Spleen (tissue), 11 donors: ENCODE measurements at regions not wholly inside any gene's neighbourhood (a gene's known extent, or its start where the extent isn't known, plus 50 kb on each side); places are given as distances from the start of the nearest gene placed in this dataset.

Experiments
- DNase-seq: peaks from one replicate; pipeline ENCODE4 v3.0.0-alpha.2; 2020
- H3K27ac ChIP-seq, 8 donors: fragments of 200-600 bp; sonication (generic) in 7 of 8; 1 replicate in 4 of 8; 2 replicates in 4 of 8; pipeline versions ENCODE4 v1.5.0 to v1.8.0; 2016 to 2021; ENCODE audit warnings: inconsistent platforms in 4 of 8, mild to moderate bottlenecking in 4 of 8, moderate library complexity in 1 of 8
- H3K27me3 ChIP-seq, 7 donors: fragments of 200-600 bp; sonication (generic) in 6 of 7; replicated peaks in 1 of 7; 1 replicate in 4 of 7; 2 replicates in 3 of 7; pipeline versions ENCODE4 v1.5.0 to v1.8.0; 2016 to 2021; ENCODE audit warnings: inconsistent platforms in 3 of 7, mild to moderate bottlenecking in 1 of 7
- H3K36me3 ChIP-seq, 6 donors: fragments of 200-600 bp; sonication (generic) in 5 of 6; 1 replicate in 4 of 6; 2 replicates in 2 of 6; pipeline versions ENCODE4 v1.5.0 to v1.8.0; 2016 to 2021; ENCODE audit warnings: inconsistent platforms in 2 of 6
- H3K4me1 ChIP-seq, 6 donors: fragments of 200-600 bp; sonication (generic) in 5 of 6; 1 replicate in 3 of 6; 2 replicates in 3 of 6; pipeline versions ENCODE4 v1.5.0 to v1.8.0; 2016 to 2021; ENCODE audit warnings: inconsistent platforms in 3 of 6
- H3K4me3 ChIP-seq, 8 donors: fragments of 200-600 bp; sonication (generic) in 7 of 8; 1 replicate in 4 of 8; 2 replicates in 4 of 8; pipeline versions ENCODE4 v1.5.0 to v1.8.0; 2016 to 2021; ENCODE audit warnings: inconsistent platforms in 4 of 8, mild to moderate bottlenecking in 4 of 8, moderate library complexity in 2 of 8
- H3K9me3 ChIP-seq, 8 donors: fragments of 200-600 bp; sonication (generic) in 7 of 8; 1 replicate in 4 of 8; 2 replicates in 4 of 8; pipeline versions ENCODE4 v1.5.0 to v1.8.0; 2016 to 2021; ENCODE audit warnings: inconsistent platforms in 4 of 8
- POLR2A ChIP-seq, 3 donors: fragments of 450-650 bp; IDR thresholded peaks; one replicate each; pipeline ENCODE4 v1.5.1; 2017; ENCODE audit warnings: antibody characterized with exemption in 3 of 3, mild to moderate bottlenecking in 1 of 3
- POLR2AphosphoS5 ChIP-seq, 3 donors: sonication (generic); formaldehyde crosslinking; IDR thresholded peaks; one replicate each; pipeline ENCODE4 v1.5.1; 2017; ENCODE audit warnings: antibody characterized with exemption in 3 of 3
- WGBS, 5 donors: extraction: QIAGEN DNeasy Blood & Tissue Kit in 3 of 5; methylation state at CpG; one replicate each; pipeline versions ENCODE4 v1.1.5 to v1.1.7; 2013 to 2018; 5-methylcytosine and 5-hydroxymethylcytosine counted together
- intact Hi-C: fragments of 100-400 bp; cut with DNase I; formaldehyde crosslinking; loops from one replicate; pipeline ENCODE4 v1.15.0; 2023; ENCODE audit warnings: low total_unique reads
- TF ChIP-seq, protein P1 (sequence below), 11 experiments: fragments of 200-600 bp in 7 of 11; fragments of 450-650 bp in 4 of 11; sonication (generic) in 4 of 11; IDR thresholded peaks in 8 of 11; conservative IDR thresholded peaks in 3 of 11; 1 replicate in 7 of 11; 2 replicates in 4 of 11; pipeline versions ENCODE4 v1.4.0 to v1.8.0; 2016 to 2021; ENCODE audit warnings: antibody characterized with exemption in 11 of 11, inconsistent platforms in 4 of 11, mild to moderate bottlenecking in 1 of 11
- donor health status: healthy with polysubstance abuse.
- donor health status: DM: no; HTN: no; CAD: no; lungs with moderate emphysema.
- donor health status: DM: no; HTN: no; CAD: no.
- donor health status: Bipolar disorder and iron deficiency.
- donor health status: healthy.
- donor health status: DM: no; HTN: no; CAD: no.
- donor health status: DM: yes; HTN: yes; CAD: no.

DNA sequence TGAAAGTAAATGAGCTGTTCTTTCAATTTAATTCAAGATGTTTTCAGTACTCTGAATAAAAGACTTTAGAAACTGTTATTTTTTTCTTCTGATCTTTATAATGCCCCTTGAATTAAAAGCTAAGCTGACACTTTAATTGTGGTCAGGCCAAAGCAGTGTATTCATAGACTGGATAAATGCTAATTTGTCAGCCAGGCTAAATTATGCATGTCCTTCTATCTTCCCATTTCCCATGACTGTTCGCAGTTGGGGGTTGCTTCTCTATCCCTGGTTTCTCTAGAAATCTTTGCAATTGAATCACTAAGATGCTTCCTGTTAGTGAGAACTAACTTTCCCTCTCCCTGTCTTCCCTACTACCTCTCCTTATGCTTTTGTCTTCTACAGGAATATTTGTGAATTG, 396.2 kb downstream of the RFPL4B start:
- H3K4me1 ChIP-seq = no peaks in the 10 kb centered on the region
- H3K9me3 ChIP-seq = no peaks in the 10 kb centered on the region
- intact Hi-C loops = no loop called here
- no peak overlapping the region for H3K4me3 ChIP-seq
- no peak for TF ChIP-seq POLR2AphosphoS5 (IDR thresholded peaks at IDR 0.05)
- TF ChIP-seq, protein P1, sequence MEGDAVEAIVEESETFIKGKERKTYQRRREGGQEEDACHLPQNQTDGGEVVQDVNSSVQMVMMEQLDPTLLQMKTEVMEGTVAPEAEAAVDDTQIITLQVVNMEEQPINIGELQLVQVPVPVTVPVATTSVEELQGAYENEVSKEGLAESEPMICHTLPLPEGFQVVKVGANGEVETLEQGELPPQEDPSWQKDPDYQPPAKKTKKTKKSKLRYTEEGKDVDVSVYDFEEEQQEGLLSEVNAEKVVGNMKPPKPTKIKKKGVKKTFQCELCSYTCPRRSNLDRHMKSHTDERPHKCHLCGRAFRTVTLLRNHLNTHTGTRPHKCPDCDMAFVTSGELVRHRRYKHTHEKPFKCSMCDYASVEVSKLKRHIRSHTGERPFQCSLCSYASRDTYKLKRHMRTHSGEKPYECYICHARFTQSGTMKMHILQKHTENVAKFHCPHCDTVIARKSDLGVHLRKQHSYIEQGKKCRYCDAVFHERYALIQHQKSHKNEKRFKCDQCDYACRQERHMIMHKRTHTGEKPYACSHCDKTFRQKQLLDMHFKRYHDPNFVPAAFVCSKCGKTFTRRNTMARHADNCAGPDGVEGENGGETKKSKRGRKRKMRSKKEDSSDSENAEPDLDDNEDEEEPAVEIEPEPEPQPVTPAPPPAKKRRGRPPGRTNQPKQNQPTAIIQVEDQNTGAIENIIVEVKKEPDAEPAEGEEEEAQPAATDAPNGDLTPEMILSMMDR (IDR thresholded peaks at IDR 0.05 in 8 of 11, conservative IDR thresholded peaks at IDR 0.05 in 3 of 11) = no peak
- no peak for TF ChIP-seq POLR2A (IDR thresholded peaks at IDR 0.05)
- no peaks in the 10 kb centered on the region for H3K27me3 ChIP-seq
- no peaks in the 10 kb centered on the region for H3K36me3 ChIP-seq
- no peak for DNase-seq
- 86 to 97% (median 92%) methylated on average over 1 of the region's 1 CpG for WGBS, 5 donors
- no peak overlapping the region for H3K27ac ChIP-seq

DNA sequence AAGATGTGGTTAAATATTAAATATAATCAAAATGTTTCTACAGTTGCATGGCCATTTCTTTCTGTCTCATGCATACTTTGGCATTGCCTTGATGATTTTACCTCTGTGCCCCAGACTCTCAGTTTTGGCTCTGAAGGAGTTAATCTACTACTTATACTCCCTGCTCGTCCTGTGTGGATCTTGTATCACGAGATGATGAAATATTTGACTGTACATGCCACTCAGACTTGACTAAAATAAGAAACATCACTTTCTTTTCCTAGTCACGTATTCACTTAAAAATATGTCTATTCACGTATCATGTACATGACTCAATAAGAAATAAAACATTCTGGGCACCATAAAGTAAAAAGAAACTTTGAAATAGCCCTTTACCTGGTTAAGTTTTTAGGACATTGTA, 397.7 kb downstream of the RFPL4B start:
- DNase-seq = no peak
- intact Hi-C loops = no loop called here
- H3K4me3 ChIP-seq = no peak overlapping the region
- H3K27me3 ChIP-seq = no peaks in the 10 kb centered on the region
- H3K4me1 ChIP-seq = no peaks in the 10 kb centered on the region
- TF ChIP-seq POLR2A (IDR thresholded peaks at IDR 0.05) (no peak), POLR2AphosphoS5 (IDR thresholded peaks at IDR 0.05) (no peak)
- TF ChIP-seq, protein P1 (IDR thresholded peaks at IDR 0.05 in 8 of 11, conservative IDR thresholded peaks at IDR 0.05 in 3 of 11) = no peak
- no peak overlapping the region for H3K27ac ChIP-seq
- WGBS, 5 donors = 68 to 81% (median 72%) methylated on average over 4 of the region's 4 CpGs
- no peaks in the 10 kb centered on the region for H3K36me3 ChIP-seq
- H3K9me3 ChIP-seq = no peaks in the 10 kb centered on the region

DNA sequence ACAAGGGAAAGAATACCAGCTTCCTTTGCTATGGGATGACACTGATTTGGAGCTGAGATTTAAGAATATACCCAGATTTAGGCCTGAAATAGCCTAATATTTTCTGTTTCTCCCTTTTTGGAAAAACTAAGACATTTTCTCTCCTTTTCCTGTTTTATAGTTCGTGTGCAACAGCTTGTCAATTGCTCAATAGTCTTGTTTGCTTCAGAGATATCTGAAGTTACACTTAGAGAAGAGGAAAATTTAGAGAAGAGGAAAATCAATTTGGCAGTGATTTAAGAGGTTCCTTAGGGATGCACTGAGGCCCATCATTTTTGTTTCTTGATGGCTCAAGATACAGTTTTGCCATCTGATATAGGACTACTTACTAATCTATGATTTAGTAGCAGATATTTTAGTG, 398.6 kb downstream of the RFPL4B start:
- intact Hi-C loops = no loop called here
- no peak for TF ChIP-seq POLR2AphosphoS5 (IDR thresholded peaks at IDR 0.05)
- no peak for TF ChIP-seq POLR2A (IDR thresholded peaks at IDR 0.05)
- TF ChIP-seq, protein P1 (IDR thresholded peaks at IDR 0.05 in 8 of 11, conservative IDR thresholded peaks at IDR 0.05 in 3 of 11) = no peak
- no peaks in the 10 kb centered on the region for H3K9me3 ChIP-seq
- no peaks in the 10 kb centered on the region for H3K4me1 ChIP-seq
- no peaks in the 10 kb centered on the region for H3K36me3 ChIP-seq
- DNase-seq = no peak
- H3K27ac ChIP-seq = no peak overlapping the region
- H3K27me3 ChIP-seq = no peaks in the 10 kb centered on the region
- WGBS, 5 donors = 16 to 59% (median 27%) methylated on average over 1 of the region's 1 CpG
- no peak overlapping the region for H3K4me3 ChIP-seq

DNA sequence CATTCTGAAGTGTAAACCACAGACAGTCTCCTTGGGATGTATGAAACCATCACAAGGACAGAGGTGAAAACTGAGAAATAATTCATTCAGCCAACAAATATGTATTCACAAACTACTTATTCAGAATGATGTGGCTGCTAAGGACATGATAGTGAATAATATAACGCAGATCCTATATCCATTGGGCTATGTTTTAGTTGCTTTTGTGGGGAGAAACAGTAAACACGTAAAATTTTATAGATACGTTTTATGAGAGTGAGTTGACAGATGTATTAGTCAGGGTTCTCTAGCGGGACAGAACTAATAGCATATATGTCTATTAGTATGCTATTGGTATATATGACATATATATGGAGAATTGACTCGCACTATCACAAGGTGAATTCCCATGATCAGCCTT, 402.5 kb downstream of the RFPL4B start:
- Histone ChIP-seq H3K4me3 (no peak overlapping the region), H3K27me3 (no peaks in the 10 kb centered on the region), H3K9me3 (no peaks in the 10 kb centered on the region), H3K4me1 (no peaks in the 10 kb centered on the region), H3K36me3 (no peaks in the 10 kb centered on the region), H3K27ac (no peak overlapping the region)
- no peak for DNase-seq
- intact Hi-C loops = no loop called here
- WGBS, 5 donors = 86 to 97% (median 95%) methylated on average over 5 of the region's 5 CpGs
- TF ChIP-seq POLR2AphosphoS5 (IDR thresholded peaks at IDR 0.05) (no peak), POLR2A (IDR thresholded peaks at IDR 0.05) (no peak)
- TF ChIP-seq, protein P1 (IDR thresholded peaks at IDR 0.05 in 8 of 11, conservative IDR thresholded peaks at IDR 0.05 in 3 of 11) = no peak
